ENCODE measurements at regions not wholly inside any gene's neighbourhood (a gene's known extent, or its start where the extent isn't known, plus 50 kb on each side); places are given as distances from the start of the nearest gene placed in this dataset.

- no peak for DNase-seq
- no peak overlapping the region for H3K27ac ChIP-seq (ENCODE audit: low read length)
- no peaks in the 10 kb centered on the region for H3K27me3 ChIP-seq (ENCODE audit: control insufficient read depth, insufficient read depth, low read length)
- no peaks in the 10 kb centered on the region for H3K9me3 ChIP-seq (ENCODE audit: control insufficient read depth, low read depth, low read length)
- H3K36me3 ChIP-seq (ENCODE audit: control insufficient read depth, insufficient read depth, low read length) = no peaks in the 10 kb centered on the region
- H3K4me3 ChIP-seq (ENCODE audit: low read length) = no peak overlapping the region
- no CpG with 5 or more reads among the region's 2 CpGs for WGBS (ENCODE audit: insufficient coverage, low lambda C conversion rate)
- no peaks in the 10 kb centered on the region for H3K4me1 ChIP-seq (ENCODE audit: control insufficient read depth, insufficient read depth, low read length)
Measured at GRCh38 chr2:62576276-62576939, 70.4 kb upstream of the TMEM17 start.

- Histone ChIP-seq H3K9me3 (ENCODE audit: control insufficient read depth, low read depth, low read length) (no peaks in the 10 kb centered on the region), H3K36me3 (ENCODE audit: control insufficient read depth, insufficient read depth, low read length) (no peaks in the 10 kb centered on the region)
Measured at GRCh38 chr2:62573936-62574335, 67.9 kb upstream of the TMEM17 start.

GRCh38 chr2:62573137-62573731, 67.2 kb upstream of the TMEM17 start:
- DNase-seq = no peak
- WGBS (ENCODE audit: insufficient coverage, low lambda C conversion rate) = 84% methylated on average over 2 of the region's 4 CpGs
- no peaks in the 10 kb centered on the region for H3K36me3 ChIP-seq (ENCODE audit: control insufficient read depth, insufficient read depth, low read length)
- H3K9me3 ChIP-seq (ENCODE audit: control insufficient read depth, low read depth, low read length) = no peaks in the 10 kb centered on the region
- H3K4me1 ChIP-seq (ENCODE audit: control insufficient read depth, insufficient read depth, low read length) = peaks cover 8% of the 10 kb centered on the region
- no peaks in the 10 kb centered on the region for H3K27me3 ChIP-seq (ENCODE audit: control insufficient read depth, insufficient read depth, low read length)
- no peak overlapping the region for H3K27ac ChIP-seq (ENCODE audit: low read length)
- H3K4me3 ChIP-seq (ENCODE audit: low read length) = no peak overlapping the region

More at GRCh38 chr2:62573936-62574335, 67.9 kb upstream of the TMEM17 start:
- H3K27me3 ChIP-seq (ENCODE audit: control insufficient read depth, insufficient read depth, low read length) = no peaks in the 10 kb centered on the region
- no peak for DNase-seq
- H3K27ac ChIP-seq (ENCODE audit: low read length) = no peak overlapping the region
- peaks cover 6% of the 10 kb centered on the region for H3K4me1 ChIP-seq (ENCODE audit: control insufficient read depth, insufficient read depth, low read length)
- H3K4me3 ChIP-seq (ENCODE audit: low read length) = no peak overlapping the region

DNA sequence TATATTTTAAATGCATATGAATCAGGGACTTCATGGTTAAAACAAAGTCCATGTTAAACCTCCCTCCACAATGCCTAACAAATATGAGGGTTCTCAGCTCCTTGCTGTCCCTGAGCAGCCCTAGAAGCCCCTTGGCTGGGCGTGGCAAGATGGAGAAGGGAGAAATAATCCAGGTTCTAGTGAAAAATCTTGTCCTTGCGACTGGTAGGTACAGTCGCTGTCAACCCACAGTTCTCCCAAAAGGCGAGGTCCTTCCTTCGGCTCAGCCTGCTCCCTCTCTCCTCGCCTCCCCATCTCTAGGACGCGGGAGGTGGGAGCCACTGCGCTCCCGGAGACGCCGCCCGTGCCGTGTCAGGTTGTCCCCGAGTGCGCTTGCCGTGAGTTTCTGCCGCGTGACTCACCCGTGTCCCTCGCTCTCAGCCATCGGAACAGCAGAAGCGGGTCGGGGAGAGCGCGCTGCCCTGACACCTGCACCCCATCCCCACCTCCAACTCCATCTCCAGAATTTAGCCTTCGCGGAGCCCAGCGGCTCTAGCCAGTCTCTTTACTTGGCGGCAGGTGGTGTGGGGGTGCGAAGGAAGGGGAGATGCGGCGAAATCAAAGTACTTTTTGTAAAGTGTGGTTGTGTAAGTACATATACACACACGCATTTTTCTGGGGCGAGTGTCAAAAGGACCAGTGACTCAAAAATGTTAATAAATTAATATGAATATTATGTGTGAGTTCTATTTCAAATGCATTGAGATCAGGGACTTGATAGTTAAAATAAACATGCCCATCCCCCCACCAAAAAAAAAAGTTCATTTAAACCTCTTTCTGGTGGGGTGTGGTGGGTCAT, 65.1 kb upstream of the TMEM17 start:
- peak overlapping the region; percentile 81 for H3K27ac ChIP-seq (ENCODE audit: low read length)
- H3K9me3 ChIP-seq (ENCODE audit: control insufficient read depth, low read depth, low read length) = no peaks in the 10 kb centered on the region
- peaks cover 8% of the 10 kb centered on the region for H3K4me1 ChIP-seq (ENCODE audit: control insufficient read depth, insufficient read depth, low read length)
- no CpG with 5 or more reads among the region's 35 CpGs for WGBS (ENCODE audit: insufficient coverage, low lambda C conversion rate)
- no peaks in the 10 kb centered on the region for H3K27me3 ChIP-seq (ENCODE audit: control insufficient read depth, insufficient read depth, low read length)
- no peaks in the 10 kb centered on the region for H3K36me3 ChIP-seq (ENCODE audit: control insufficient read depth, insufficient read depth, low read length)
- peak overlapping the region; percentile 50 for H3K4me3 ChIP-seq (ENCODE audit: low read length)
- peak; percentile 44 to 85 for DNase-seq

DNA sequence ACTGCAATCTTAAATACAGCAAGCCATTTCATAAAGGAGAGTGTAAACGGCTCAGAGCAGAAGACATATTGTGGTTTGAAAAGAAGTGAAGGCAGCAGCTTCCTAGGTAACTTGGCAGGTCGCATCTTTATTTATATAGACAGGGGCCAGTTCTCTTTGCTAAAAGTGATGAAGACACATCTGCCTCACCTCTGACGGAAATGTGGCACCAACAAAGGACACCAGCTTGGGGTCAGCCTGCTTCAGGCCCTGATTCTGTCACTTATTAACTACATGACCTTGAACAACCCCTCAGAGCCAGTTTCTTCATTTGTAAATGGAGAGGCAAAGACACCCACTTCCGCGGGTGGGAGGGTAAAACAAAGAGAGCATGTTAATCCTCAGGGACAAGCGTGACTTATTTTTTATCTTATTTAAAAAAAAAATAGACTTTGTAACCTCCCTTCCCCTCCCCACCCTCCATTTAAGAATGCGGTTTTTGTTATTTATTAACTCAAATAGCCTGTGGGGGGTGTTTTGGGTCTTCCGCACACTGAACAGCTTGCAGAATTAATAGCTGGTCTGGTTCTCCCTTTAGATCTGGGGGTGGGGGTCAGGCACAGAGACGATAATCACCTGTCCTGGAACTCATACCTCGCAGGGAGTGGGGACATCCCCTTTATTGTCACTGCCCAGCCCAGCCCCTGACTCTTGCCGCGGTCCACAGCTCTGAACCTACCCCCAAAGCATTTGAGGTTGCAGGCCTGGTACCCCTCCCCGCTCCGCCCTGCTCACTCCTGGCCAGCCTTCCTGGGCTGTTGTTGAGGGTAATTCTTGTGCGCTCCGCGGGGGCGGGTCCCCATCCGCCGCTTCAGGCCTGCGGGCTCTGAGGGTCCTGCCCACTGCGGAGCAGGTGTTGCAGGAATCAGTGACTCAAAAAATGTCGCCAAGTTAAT, 64.2 kb upstream of the TMEM17 start:
- peak overlapping the region; percentile 50 for H3K4me3 ChIP-seq (ENCODE audit: low read length)
- WGBS (ENCODE audit: insufficient coverage, low lambda C conversion rate) = no CpG with 5 or more reads among the region's 23 CpGs
- peak; percentile 85 to 95 for DNase-seq

DNA sequence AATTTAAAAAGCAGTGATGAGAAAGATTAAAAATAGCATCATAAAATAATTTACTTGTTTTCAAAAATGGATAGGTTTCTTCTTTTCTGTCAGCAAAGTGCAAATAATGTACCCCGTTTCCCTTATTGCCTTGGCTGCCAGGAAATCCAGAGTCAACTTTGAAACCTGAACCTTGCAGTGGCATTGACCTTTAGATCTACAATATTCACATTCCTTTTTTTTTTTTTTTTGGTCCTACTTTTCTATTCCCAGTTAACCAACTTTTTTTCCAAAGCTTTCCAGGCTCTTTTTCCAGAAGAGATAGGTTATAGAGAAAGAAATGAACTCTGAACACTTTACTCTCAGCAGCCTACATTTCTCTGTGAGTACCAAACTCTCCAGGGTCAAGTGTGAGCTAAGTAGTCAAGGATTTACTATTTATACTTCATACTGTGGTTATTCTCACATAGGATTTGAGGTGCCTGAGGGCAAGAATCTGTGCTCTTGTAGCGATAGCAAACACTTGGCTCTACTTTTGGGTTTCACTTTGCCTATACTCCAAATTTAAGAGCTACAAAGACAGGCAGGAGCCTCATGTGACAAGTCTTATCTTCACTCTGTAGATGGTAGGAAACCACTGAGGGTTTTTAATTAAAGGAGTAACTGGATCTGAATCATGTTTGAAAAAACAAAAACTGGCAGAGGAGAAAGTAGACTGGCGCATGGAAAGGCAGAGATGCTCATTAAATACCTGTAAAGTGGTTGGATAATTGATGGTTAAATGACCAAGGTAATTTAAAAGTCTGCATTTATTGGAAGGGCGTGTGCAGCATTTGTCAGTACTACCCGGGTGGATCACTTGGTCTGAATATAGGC, 63.2 kb upstream of the TMEM17 start:
- no peaks in the 10 kb centered on the region for H3K36me3 ChIP-seq (ENCODE audit: control insufficient read depth, insufficient read depth, low read length)
- no peaks in the 10 kb centered on the region for H3K27me3 ChIP-seq (ENCODE audit: control insufficient read depth, insufficient read depth, low read length)
- H3K9me3 ChIP-seq (ENCODE audit: control insufficient read depth, low read depth, low read length) = no peaks in the 10 kb centered on the region
- WGBS (ENCODE audit: insufficient coverage, low lambda C conversion rate) = 50% methylated on average over 2 of the region's 5 CpGs
- no peak overlapping the region for H3K4me3 ChIP-seq (ENCODE audit: low read length)
- DNase-seq = peak; percentile 27 to 55
- H3K27ac ChIP-seq (ENCODE audit: low read length) = peak overlapping the region; percentile 81
- H3K4me1 ChIP-seq (ENCODE audit: control insufficient read depth, insufficient read depth, low read length) = peaks cover 12% of the 10 kb centered on the region

More for the DNA sequence above, 64.2 kb upstream of the TMEM17 start:
- Histone ChIP-seq H3K27me3 (ENCODE audit: control insufficient read depth, insufficient read depth, low read length) (no peaks in the 10 kb centered on the region), H3K4me1 (ENCODE audit: control insufficient read depth, insufficient read depth, low read length) (peaks cover 8% of the 10 kb centered on the region), H3K36me3 (ENCODE audit: control insufficient read depth, insufficient read depth, low read length) (no peaks in the 10 kb centered on the region), H3K9me3 (ENCODE audit: control insufficient read depth, low read depth, low read length) (no peaks in the 10 kb centered on the region), H3K27ac (ENCODE audit: low read length) (peak overlapping the region; percentile 81)

DNA sequence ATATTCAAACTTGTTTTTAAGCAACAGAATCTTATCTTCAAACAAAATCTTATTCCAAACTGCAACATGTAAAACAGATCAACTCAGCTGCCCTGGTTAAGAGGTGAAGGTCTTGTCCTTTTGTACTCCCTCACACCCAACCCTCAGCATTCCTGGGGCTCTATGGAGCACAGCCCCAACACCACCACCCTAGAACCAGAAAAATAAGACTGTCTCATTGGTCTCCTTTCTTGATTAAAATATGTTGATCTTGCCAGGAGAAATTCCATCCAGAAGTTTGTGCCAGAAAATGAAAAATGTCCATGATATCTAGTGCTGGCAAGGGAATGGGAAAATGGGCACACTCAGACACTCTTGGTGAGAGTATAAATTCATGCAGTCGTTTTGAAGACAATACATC, 62.1 kb upstream of the TMEM17 start:
- WGBS (ENCODE audit: insufficient coverage, low lambda C conversion rate) = no CpG with 5 or more reads among the region's 1 CpG
- no peak overlapping the region for H3K27ac ChIP-seq (ENCODE audit: low read length)

DNA sequence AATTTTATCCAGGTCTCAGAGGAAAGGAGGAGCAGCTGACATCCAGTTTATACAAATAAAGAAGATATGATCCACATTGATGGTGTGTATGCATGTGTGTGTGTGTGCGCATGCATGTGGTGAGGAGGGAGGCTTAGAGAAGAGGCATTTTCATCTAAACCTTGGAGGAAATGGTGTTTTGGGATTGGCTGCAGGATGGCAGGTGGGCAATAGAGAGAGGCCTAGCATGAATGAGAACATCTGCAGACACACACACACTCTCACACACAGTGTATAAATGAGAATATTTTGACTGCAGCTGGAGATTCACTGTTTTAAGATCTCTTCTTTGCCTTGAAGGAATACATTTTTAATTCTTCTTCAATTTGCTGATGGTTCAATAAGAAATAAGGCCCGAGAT, 61.7 kb upstream of the TMEM17 start:
- WGBS (ENCODE audit: insufficient coverage, low lambda C conversion rate) = 86% methylated on average over 1 of the region's 2 CpGs
- no peaks in the 10 kb centered on the region for H3K27me3 ChIP-seq (ENCODE audit: control insufficient read depth, insufficient read depth, low read length)
- no peaks in the 10 kb centered on the region for H3K36me3 ChIP-seq (ENCODE audit: control insufficient read depth, insufficient read depth, low read length)
- no peak overlapping the region for H3K27ac ChIP-seq (ENCODE audit: low read length)
- DNase-seq = no peak
- no peak overlapping the region for H3K4me3 ChIP-seq (ENCODE audit: low read length)
- peaks cover 12% of the 10 kb centered on the region for H3K4me1 ChIP-seq (ENCODE audit: control insufficient read depth, insufficient read depth, low read length)
- no peaks in the 10 kb centered on the region for H3K9me3 ChIP-seq (ENCODE audit: control insufficient read depth, low read depth, low read length)

More for the DNA sequence above, 62.1 kb upstream of the TMEM17 start:
- Histone ChIP-seq H3K4me3 (ENCODE audit: low read length) (no peak overlapping the region), H3K9me3 (ENCODE audit: control insufficient read depth, low read depth, low read length) (no peaks in the 10 kb centered on the region), H3K4me1 (ENCODE audit: control insufficient read depth, insufficient read depth, low read length) (peaks cover 12% of the 10 kb centered on the region), H3K36me3 (ENCODE audit: control insufficient read depth, insufficient read depth, low read length) (no peaks in the 10 kb centered on the region), H3K27me3 (ENCODE audit: control insufficient read depth, insufficient read depth, low read length) (no peaks in the 10 kb centered on the region)
- DNase-seq = no peak

GRCh38 chr2:62566847-62567246, 60.9 kb upstream of the TMEM17 start:
- H3K27ac ChIP-seq (ENCODE audit: low read length) = no peak overlapping the region
- 67% methylated on average over 1 of the region's 1 CpG for WGBS (ENCODE audit: insufficient coverage, low lambda C conversion rate)

More at GRCh38 chr2:62566847-62567246, 60.9 kb upstream of the TMEM17 start:
- DNase-seq = no peak
- Histone ChIP-seq H3K9me3 (ENCODE audit: control insufficient read depth, low read depth, low read length) (no peaks in the 10 kb centered on the region), H3K36me3 (ENCODE audit: control insufficient read depth, insufficient read depth, low read length) (no peaks in the 10 kb centered on the region), H3K27me3 (ENCODE audit: control insufficient read depth, insufficient read depth, low read length) (no peaks in the 10 kb centered on the region), H3K4me1 (ENCODE audit: control insufficient read depth, insufficient read depth, low read length) (peaks cover 12% of the 10 kb centered on the region), H3K4me3 (ENCODE audit: low read length) (no peak overlapping the region)

Measured in large intestine (tissue), 3 donors.